ENCODE measurements at regions not wholly inside any gene's neighbourhood (a gene's known extent, or its start where the extent isn't known, plus 50 kb on each side); places are given as distances from the start of the nearest gene placed in this dataset.

- DNase-seq (ENCODE audit: low read depth in 1 of 2, low spot score in 1 of 2) = no peak
These were observed 194.5 kb downstream of the PSAT1 start for GRCh38 chr9:78491402-78491801.

- DNase-seq (ENCODE audit: low read depth in 1 of 2, low spot score in 1 of 2) = no peak
These were observed 196.3 kb downstream of the PSAT1 start for GRCh38 chr9:78493166-78493742.

- DNase-seq (ENCODE audit: low read depth in 1 of 2, low spot score in 1 of 2) = no peak
These were observed 205.6 kb downstream of the PSAT1 start for GRCh38 chr9:78502566-78502965.

- no peak for DNase-seq (ENCODE audit: low read depth in 1 of 2, low spot score in 1 of 2)
These were observed 208.6 kb downstream of the PSAT1 start for GRCh38 chr9:78505546-78505945.

- no peak for DNase-seq (ENCODE audit: low read depth in 1 of 2, low spot score in 1 of 2)
These were observed 210.1 kb downstream of the PSAT1 start for GRCh38 chr9:78507037-78507436.

- no peak for DNase-seq (ENCODE audit: low read depth in 1 of 2, low spot score in 1 of 2)
These were observed 213.1 kb downstream of the PSAT1 start for GRCh38 chr9:78510035-78510434.

GRCh38 chr9:78515108-78515507 lies 218.2 kb downstream of the PSAT1 start:
- DNase-seq (ENCODE audit: low read depth in 1 of 2, low spot score in 1 of 2) = no peak

GRCh38 chr9:78519786-78520185 lies 222.9 kb downstream of the PSAT1 start:
- DNase-seq (ENCODE audit: low read depth in 1 of 2, low spot score in 1 of 2) = no peak

GRCh38 chr9:78521680-78522079 lies 224.8 kb downstream of the PSAT1 start:
- DNase-seq (ENCODE audit: low read depth in 1 of 2, low spot score in 1 of 2) = no peak

- DNase-seq (ENCODE audit: low read depth in 1 of 2, low spot score in 1 of 2) = no peak
These were observed 229.1 kb downstream of the PSAT1 start for GRCh38 chr9:78525986-78526560.

- DNase-seq (ENCODE audit: low read depth in 1 of 2, low spot score in 1 of 2) = no peak
These were observed 236.6 kb downstream of the PSAT1 start for GRCh38 chr9:78533500-78533899.

GRCh38 chr9:78539188-78539587 lies 242.3 kb downstream of the PSAT1 start:
- no peak for DNase-seq (ENCODE audit: low read depth in 1 of 2, low spot score in 1 of 2)

- DNase-seq (ENCODE audit: low read depth in 1 of 2, low spot score in 1 of 2) = no peak
These were observed 243.0 kb downstream of the PSAT1 start for GRCh38 chr9:78539904-78540303.

GRCh38 chr9:78541868-78542443 lies 245.0 kb downstream of the PSAT1 start:
- DNase-seq (ENCODE audit: low read depth in 1 of 2, low spot score in 1 of 2) = no peak

GRCh38 chr9:78542491-78543181 lies 245.7 kb downstream of the PSAT1 start:
- no peak for DNase-seq (ENCODE audit: low read depth in 1 of 2, low spot score in 1 of 2)

- no peak for DNase-seq (ENCODE audit: low read depth in 1 of 2, low spot score in 1 of 2)
These were observed 246.4 kb downstream of the PSAT1 start for GRCh38 chr9:78543353-78543752.

- no peak for DNase-seq (ENCODE audit: low read depth in 1 of 2, low spot score in 1 of 2)
These were observed 247.3 kb downstream of the PSAT1 start for GRCh38 chr9:78544230-78544629.

- DNase-seq (ENCODE audit: low read depth in 1 of 2, low spot score in 1 of 2) = no peak
These were observed 250.9 kb downstream of the PSAT1 start for GRCh38 chr9:78547831-78548230.

GRCh38 chr9:78548670-78549069 lies 251.7 kb downstream of the PSAT1 start:
- DNase-seq (ENCODE audit: low read depth in 1 of 2, low spot score in 1 of 2) = no peak

GRCh38 chr9:78549711-78550110 lies 252.8 kb downstream of the PSAT1 start:
- no peak for DNase-seq (ENCODE audit: low read depth in 1 of 2, low spot score in 1 of 2)

- no peak for DNase-seq (ENCODE audit: low read depth in 1 of 2, low spot score in 1 of 2)
These were observed 255.9 kb downstream of the PSAT1 start for GRCh38 chr9:78552802-78553201.

- DNase-seq (ENCODE audit: low read depth in 1 of 2, low spot score in 1 of 2) = no peak
These were observed 260.6 kb downstream of the PSAT1 start for GRCh38 chr9:78557540-78557939.

All from activated CD4-positive, alpha-beta T cell treated with anti-CD3 and anti-CD28 coated beads, Interleukin-2, amount 50 U/mL, for 24 hours (primary cell).